Esophagus squamous epithelium (tissue), 4 donors: ENCODE measurements at regions not wholly inside any gene's neighbourhood (a gene's known extent, or its start where the extent isn't known, plus 50 kb on each side); places are given as distances from the start of the nearest gene placed in this dataset.

Source experiments
- POLR2A ChIP-seq, 4 donors: fragments of 450-650 bp; IDR thresholded peaks; one replicate each; pipeline ENCODE4 v1.6.1; 2017; ENCODE audit warnings: antibody characterized with exemption in 4 of 4, mild to moderate bottlenecking in 4 of 4, moderate library complexity in 3 of 4
- TF ChIP-seq, protein P1 (sequence below), 6 experiments: fragments of 450-650 bp in 4 of 6; fragments of 200-600 bp in 2 of 6; sonication (generic) in 2 of 6; IDR thresholded peaks; one replicate each; pipeline ENCODE4 v1.5.1; 2016 to 2019; ENCODE audit warnings: antibody characterized with exemption in 6 of 6, mild to moderate bottlenecking in 4 of 6, moderate library complexity in 4 of 6

GRCh38 chr2:53257287-53257686, 510.3 kb upstream of the CHAC2 start:
- TF ChIP-seq POLR2A (IDR thresholded peaks at IDR 0.05), result no peak
- TF ChIP-seq, protein P1, sequence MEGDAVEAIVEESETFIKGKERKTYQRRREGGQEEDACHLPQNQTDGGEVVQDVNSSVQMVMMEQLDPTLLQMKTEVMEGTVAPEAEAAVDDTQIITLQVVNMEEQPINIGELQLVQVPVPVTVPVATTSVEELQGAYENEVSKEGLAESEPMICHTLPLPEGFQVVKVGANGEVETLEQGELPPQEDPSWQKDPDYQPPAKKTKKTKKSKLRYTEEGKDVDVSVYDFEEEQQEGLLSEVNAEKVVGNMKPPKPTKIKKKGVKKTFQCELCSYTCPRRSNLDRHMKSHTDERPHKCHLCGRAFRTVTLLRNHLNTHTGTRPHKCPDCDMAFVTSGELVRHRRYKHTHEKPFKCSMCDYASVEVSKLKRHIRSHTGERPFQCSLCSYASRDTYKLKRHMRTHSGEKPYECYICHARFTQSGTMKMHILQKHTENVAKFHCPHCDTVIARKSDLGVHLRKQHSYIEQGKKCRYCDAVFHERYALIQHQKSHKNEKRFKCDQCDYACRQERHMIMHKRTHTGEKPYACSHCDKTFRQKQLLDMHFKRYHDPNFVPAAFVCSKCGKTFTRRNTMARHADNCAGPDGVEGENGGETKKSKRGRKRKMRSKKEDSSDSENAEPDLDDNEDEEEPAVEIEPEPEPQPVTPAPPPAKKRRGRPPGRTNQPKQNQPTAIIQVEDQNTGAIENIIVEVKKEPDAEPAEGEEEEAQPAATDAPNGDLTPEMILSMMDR (IDR thresholded peaks at IDR 0.05), result no peak
